GM12878 (cell line): ENCODE measurements at regions not wholly inside any gene's neighbourhood (a gene's known extent, or its start where the extent isn't known, plus 50 kb on each side); places are given as distances from the start of the nearest gene placed in this dataset.

Experiments
- ATAC-seq: fragments of 200-7000 bp; cut with Tn5 transposase; 3 replicates; pipeline ENCODE4 v1.9.1; 2020; ENCODE audit warnings: mild to moderate bottlenecking, moderate library complexity
- BruUV-seq: library from RNA; stranded (reverse); fragments of 400-500 nt; replicated peaks from 2 replicates; lab custom pipeline; 2021; lab: Mats Ljungman, UMichigan
- CTCF ChIA-PET: fragments of 300-600 bp; sonication (Branson Sonifier 250); formaldehyde crosslinking; extraction: SDS; loops from one replicate; lab custom pipeline; 2021; ENCODE audit warnings: inconsistent platforms; lab: Yijun Ruan, JAX
- POLR2A ChIA-PET: fragments of 350-600 bp; formaldehyde crosslinking; extraction: SDS; loops from one replicate; lab custom pipeline; 2021; ENCODE audit warnings: inconsistent platforms; lab: Charles Lee
- RAD21 ChIA-PET: fragments of 300-600 bp; sonication (Branson Sonifier 250); formaldehyde crosslinking; loops from one replicate; lab custom pipeline; 2023; ENCODE audit warnings: antibody characterized with exemption; ENCODE audit not compliant: unreplicated experiment; lab: Charles Lee
- SMC1A ChIA-PET: fragments of 300-600 bp; sonication (Branson Sonifier 250); formaldehyde crosslinking; loops from one replicate; lab custom pipeline; 2023; ENCODE audit not compliant: unreplicated experiment, uncharacterized antibody; lab: Charles Lee
- DNase-seq: peaks from one replicate; pipeline ENCODE4 v3.0.0-alpha.2; 2011; ENCODE audit warnings: low read depth, low spot score
- FAIRE-seq: peaks from 3 replicates; lab custom pipeline; 2011; peaks lifted over from hg19 to GRCh38; lab: Jason Lieb, UNC
- H2AFZ ChIP-seq: 2 replicates; pipeline ENCODE4 v1.6.0; 2011; ENCODE audit warnings: low read depth, low read length, control low read depth; ENCODE audit not compliant: control insufficient read depth
- H3K27ac ChIP-seq: 2 replicates; pipeline ENCODE4 v1.5.1; 2011; ENCODE audit warnings: control low read depth; ENCODE audit not compliant: control insufficient read depth, insufficient read depth
- H3K27me3 ChIP-seq, 2 experiments: replicated peaks in 1 of 2; 2 replicates each; pipeline versions ENCODE4 v1.6.0 to v1.6.1; 2011; ENCODE audit warnings: low read length in 1 of 2; ENCODE audit not compliant: control insufficient read depth in 2 of 2, insufficient read depth in 2 of 2
- H3K36me3 ChIP-seq, 2 experiments: 2 replicates each; pipeline ENCODE4 v1.5.1; 2011; ENCODE audit warnings: low read length in 1 of 2; ENCODE audit not compliant: control insufficient read depth in 2 of 2, insufficient read depth in 2 of 2
- H3K4me1 ChIP-seq: 2 replicates; pipeline ENCODE4 v1.6.1; 2011; ENCODE audit warnings: mild to moderate bottlenecking, low read length, moderate library complexity, mixed read lengths; ENCODE audit not compliant: control insufficient read depth, insufficient read depth
- H3K4me2 ChIP-seq: 2 replicates; pipeline ENCODE4 v1.6.0; 2011; ENCODE audit warnings: control low read depth; ENCODE audit not compliant: control insufficient read depth, insufficient read depth
- H3K4me3 ChIP-seq: fragments of 200-600 bp; sonication (generic); 2 replicates; pipeline ENCODE4 v1.5.1; 2016
- H3K79me2 ChIP-seq: 2 replicates; pipeline ENCODE4 v1.6.0; 2011; ENCODE audit warnings: low read length; ENCODE audit not compliant: control insufficient read depth, insufficient read depth
- H3K9ac ChIP-seq: 2 replicates; pipeline ENCODE4 v1.8.0; 2011; ENCODE audit warnings: low read length, control low read depth, mixed read lengths; ENCODE audit not compliant: control insufficient read depth, insufficient read depth
- H3K9me3 ChIP-seq: replicated peaks from 3 replicates; pipeline ENCODE4 v1.5.1; 2011; ENCODE audit warnings: mild to moderate bottlenecking, low read length; ENCODE audit not compliant: control insufficient read depth, insufficient read depth
- H4K20me1 ChIP-seq: 2 replicates; pipeline ENCODE4 v1.6.0; 2011; ENCODE audit not compliant: control insufficient read depth, insufficient read depth
- MEF2B ChIP-seq: fragments of 450-650 bp; IDR thresholded peaks from 2 replicates; pipeline ENCODE4 v1.6.1; 2018; ENCODE audit warnings: mild to moderate bottlenecking, moderate library complexity; ENCODE audit not compliant: partially characterized antibody, poor library complexity, severe bottlenecking
- NFYA ChIP-seq: IDR thresholded peaks from 2 replicates; pipeline ENCODE4 v1.6.1; 2011; ENCODE audit warnings: low read depth, mild to moderate bottlenecking, low read length, improper control_type of control experiment, borderline replicate concordance
- RAD21 ChIP-seq: IDR thresholded peaks from 2 replicates; pipeline ENCODE4 v1.6.1; 2011; ENCODE audit warnings: mild to moderate bottlenecking, low read depth, low read length, moderate library complexity; ENCODE audit not compliant: insufficient read depth
- WGBS: methylation state at CpG from one replicate; pipeline ENCODE4 v1.1.6; 2016; ENCODE audit warnings: low lambda C conversion rate; ENCODE audit not compliant: insufficient replicate concordance, insufficient coverage; ENCODE audit errors: missing lambda C conversion rate; 5-methylcytosine and 5-hydroxymethylcytosine counted together
- in situ Hi-C: fragments of 300-500 bp; cut with MboI; formaldehyde crosslinking; loops from 9 replicates; pipeline ENCODE4 v1.14.3; 2018; ENCODE audit warnings: mixed read lengths
- intact Hi-C: fragments of 100-400 bp; cut with micrococcal nuclease; formaldehyde crosslinking; loops from one replicate; pipeline ENCODE4 v1.14.2; 2022; ENCODE audit not compliant: unreplicated experiment
- TF ChIP-seq, protein P1 (sequence below): IDR thresholded peaks from 2 replicates; pipeline ENCODE4 v1.6.1; 2012; ENCODE audit warnings: improper control_type of control experiment, low read depth, low read length; ENCODE audit not compliant: insufficient replicate concordance

DNA sequence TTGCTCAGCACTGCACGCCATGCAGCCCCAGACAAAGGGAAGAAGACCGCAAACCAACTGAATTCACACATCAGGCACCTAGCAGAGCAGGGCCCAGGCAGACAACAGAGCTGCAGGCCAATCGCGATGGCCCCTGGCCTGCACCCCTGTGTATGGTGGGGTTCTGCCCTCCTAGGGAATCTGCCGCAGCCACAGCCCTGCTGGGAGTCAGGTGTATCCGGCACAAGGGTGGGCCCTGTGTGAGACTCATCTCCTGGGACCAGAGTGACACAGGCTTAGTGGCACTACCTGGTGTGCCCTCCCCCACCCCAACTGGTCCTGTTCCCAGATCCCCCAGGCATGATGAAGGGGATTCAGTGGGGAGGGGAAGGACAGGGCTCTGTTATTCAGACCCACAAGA is 122.8 kb downstream of the ATPSCKMT start:
- intact Hi-C loops, result no loop called here
- TF ChIP-seq MEF2B (no peak), RAD21 (no peak), NFYA (no peak)
- TF ChIP-seq, protein P1, sequence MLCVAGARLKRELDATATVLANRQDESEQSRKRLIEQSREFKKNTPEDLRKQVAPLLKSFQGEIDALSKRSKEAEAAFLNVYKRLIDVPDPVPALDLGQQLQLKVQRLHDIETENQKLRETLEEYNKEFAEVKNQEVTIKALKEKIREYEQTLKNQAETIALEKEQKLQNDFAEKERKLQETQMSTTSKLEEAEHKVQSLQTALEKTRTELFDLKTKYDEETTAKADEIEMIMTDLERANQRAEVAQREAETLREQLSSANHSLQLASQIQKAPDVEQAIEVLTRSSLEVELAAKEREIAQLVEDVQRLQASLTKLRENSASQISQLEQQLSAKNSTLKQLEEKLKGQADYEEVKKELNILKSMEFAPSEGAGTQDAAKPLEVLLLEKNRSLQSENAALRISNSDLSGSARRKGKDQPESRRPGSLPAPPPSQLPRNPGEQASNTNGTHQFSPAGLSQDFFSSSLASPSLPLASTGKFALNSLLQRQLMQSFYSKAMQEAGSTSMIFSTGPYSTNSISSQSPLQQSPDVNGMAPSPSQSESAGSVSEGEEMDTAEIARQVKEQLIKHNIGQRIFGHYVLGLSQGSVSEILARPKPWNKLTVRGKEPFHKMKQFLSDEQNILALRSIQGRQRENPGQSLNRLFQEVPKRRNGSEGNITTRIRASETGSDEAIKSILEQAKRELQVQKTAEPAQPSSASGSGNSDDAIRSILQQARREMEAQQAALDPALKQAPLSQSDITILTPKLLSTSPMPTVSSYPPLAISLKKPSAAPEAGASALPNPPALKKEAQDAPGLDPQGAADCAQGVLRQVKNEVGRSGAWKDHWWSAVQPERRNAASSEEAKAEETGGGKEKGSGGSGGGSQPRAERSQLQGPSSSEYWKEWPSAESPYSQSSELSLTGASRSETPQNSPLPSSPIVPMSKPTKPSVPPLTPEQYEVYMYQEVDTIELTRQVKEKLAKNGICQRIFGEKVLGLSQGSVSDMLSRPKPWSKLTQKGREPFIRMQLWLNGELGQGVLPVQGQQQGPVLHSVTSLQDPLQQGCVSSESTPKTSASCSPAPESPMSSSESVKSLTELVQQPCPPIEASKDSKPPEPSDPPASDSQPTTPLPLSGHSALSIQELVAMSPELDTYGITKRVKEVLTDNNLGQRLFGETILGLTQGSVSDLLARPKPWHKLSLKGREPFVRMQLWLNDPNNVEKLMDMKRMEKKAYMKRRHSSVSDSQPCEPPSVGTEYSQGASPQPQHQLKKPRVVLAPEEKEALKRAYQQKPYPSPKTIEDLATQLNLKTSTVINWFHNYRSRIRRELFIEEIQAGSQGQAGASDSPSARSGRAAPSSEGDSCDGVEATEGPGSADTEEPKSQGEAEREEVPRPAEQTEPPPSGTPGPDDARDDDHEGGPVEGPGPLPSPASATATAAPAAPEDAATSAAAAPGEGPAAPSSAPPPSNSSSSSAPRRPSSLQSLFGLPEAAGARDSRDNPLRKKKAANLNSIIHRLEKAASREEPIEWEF, result no peak
- no TSS peak for BruUV-seq
- no peak overlapping the region for H3K4me3 ChIP-seq
- ChIA-PET RAD21 (no interaction called here), POLR2A (no interaction called here), CTCF (no interaction called here), SMC1A (no interaction called here)
- in situ Hi-C loops, result no loop called here
- H3K4me2 ChIP-seq, result no peak overlapping the region
- H3K79me2 ChIP-seq, result no peaks in the 10 kb centered on the region
- no peaks in the 10 kb centered on the region for H3K9me3 ChIP-seq
- no peaks in the 10 kb centered on the region for H3K36me3 ChIP-seq
- DNase-seq (no peak), FAIRE-seq (no peak), ATAC-seq (no peak)
- no peak overlapping the region for H3K27ac ChIP-seq
- H3K27me3 ChIP-seq, result no peaks in the 10 kb centered on the region
- H2AFZ ChIP-seq, result no peak overlapping the region
- no peaks in the 10 kb centered on the region for H4K20me1 ChIP-seq
- WGBS, result 62% methylated on average over 6 of the region's 6 CpGs
- no peak overlapping the region for H3K9ac ChIP-seq
- no peaks in the 10 kb centered on the region for H3K4me1 ChIP-seq
